Trophoblast cell (in vitro differentiated cells and primary cell): ENCODE measurements at regions not wholly inside any gene's neighbourhood (a gene's known extent, or its start where the extent isn't known, plus 50 kb on each side); places are given as distances from the start of the nearest gene placed in this dataset.

ENCODE experiments used
- DNase-seq, 2 donors: peaks; one replicate each; pipeline ENCODE4 v3.0.0-alpha.2; 2016
- H2AFZ ChIP-seq: 2 replicates; pipeline ENCODE4 v1.6.1; 2013; ENCODE audit warnings: low read length, moderate library complexity, mild to moderate bottlenecking; ENCODE audit not compliant: insufficient read depth, poor library complexity
- H2AK5ac ChIP-seq: 2 replicates; pipeline ENCODE4 v1.6.1; 2013; ENCODE audit warnings: mild to moderate bottlenecking, low read length
- H2BK120ac ChIP-seq: 2 replicates; pipeline ENCODE4 v1.6.1; 2013; ENCODE audit warnings: low read length, mild to moderate bottlenecking, moderate library complexity; ENCODE audit not compliant: insufficient read depth, poor library complexity
- H2BK12ac ChIP-seq: 2 replicates; pipeline ENCODE4 v1.6.1; 2013; ENCODE audit warnings: mild to moderate bottlenecking, low read length, moderate library complexity
- H2BK5ac ChIP-seq: 2 replicates; pipeline ENCODE4 v1.6.1; 2013; ENCODE audit warnings: low read length, low read depth, moderate library complexity, mild to moderate bottlenecking; ENCODE audit not compliant: poor library complexity
- H3K14ac ChIP-seq: 2 replicates; pipeline ENCODE4 v1.6.1; 2013; ENCODE audit warnings: mild to moderate bottlenecking, low read length
- H3K18ac ChIP-seq: 2 replicates; pipeline ENCODE4 v1.6.1; 2013; ENCODE audit warnings: mild to moderate bottlenecking, low read length
- H3K23ac ChIP-seq: 2 replicates; pipeline ENCODE4 v1.6.1; 2013; ENCODE audit warnings: low read length
- H3K27ac ChIP-seq: 2 replicates; pipeline ENCODE4 v1.5.1; 2013; ENCODE audit warnings: low read depth, mild to moderate bottlenecking, inconsistent platforms, low read length, moderate library complexity
- H3K27me3 ChIP-seq: 2 replicates; pipeline ENCODE4 v1.6.1; 2013; ENCODE audit warnings: inconsistent platforms, mild to moderate bottlenecking, low read length, moderate library complexity; ENCODE audit not compliant: insufficient read depth
- H3K36me3 ChIP-seq, 2 experiments: 1 replicate in 1 of 2; 2 replicates in 1 of 2; pipeline ENCODE4 v1.6.1; 2013; ENCODE audit warnings: low read length in 2 of 2, mild to moderate bottlenecking in 2 of 2, moderate library complexity in 1 of 2; ENCODE audit not compliant: insufficient read depth in 2 of 2, control insufficient read depth in 1 of 2
- H3K4ac ChIP-seq: 2 replicates; pipeline ENCODE4 v1.6.1; 2013; ENCODE audit warnings: low read depth, mild to moderate bottlenecking, low read length, moderate library complexity
- H3K4me1 ChIP-seq, 2 experiments: 1 replicate in 1 of 2; 2 replicates in 1 of 2; pipeline ENCODE4 v1.6.1; 2013; ENCODE audit warnings: low read length in 2 of 2, mild to moderate bottlenecking in 2 of 2, moderate library complexity in 1 of 2; ENCODE audit not compliant: insufficient read depth in 2 of 2, control insufficient read depth in 1 of 2
- H3K4me2 ChIP-seq: 2 replicates; pipeline ENCODE4 v1.6.1; 2013; ENCODE audit warnings: inconsistent platforms, mild to moderate bottlenecking, low read length, moderate library complexity
- H3K4me3 ChIP-seq: 2 replicates; pipeline ENCODE4 v1.5.1; 2013; ENCODE audit warnings: mild to moderate bottlenecking, low read depth, low read length, inconsistent platforms
- H3K79me1 ChIP-seq: one replicate; pipeline ENCODE4 v1.6.1; 2013; ENCODE audit warnings: low read length
- H3K79me2 ChIP-seq: 2 replicates; pipeline ENCODE4 v1.6.1; 2013; ENCODE audit warnings: low read length, mild to moderate bottlenecking; ENCODE audit not compliant: control insufficient read depth, insufficient read depth, poor library complexity
- H3K9ac ChIP-seq: 2 replicates; pipeline ENCODE4 v1.6.1; 2013; ENCODE audit warnings: mild to moderate bottlenecking, low read length
- H3K9me3 ChIP-seq: 2 replicates; pipeline ENCODE4 v1.6.1; 2013; ENCODE audit warnings: low read depth, mild to moderate bottlenecking, control low read depth, inconsistent platforms, low read length; ENCODE audit not compliant: insufficient read depth
- H4K12ac ChIP-seq: 2 replicates; pipeline ENCODE4 v1.6.1; 2013; ENCODE audit warnings: low read depth, mild to moderate bottlenecking, low read length, moderate library complexity
- H4K8ac ChIP-seq: 2 replicates; pipeline ENCODE4 v1.6.1; 2013; ENCODE audit warnings: low read depth, mild to moderate bottlenecking, low read length, moderate library complexity
- H4K91ac ChIP-seq: one replicate; pipeline ENCODE4 v1.6.1; 2013; ENCODE audit warnings: low read depth, mild to moderate bottlenecking, low read length, moderate library complexity
- WGBS: extraction: QIAGEN DNeasy Blood & Tissue Kit; methylation state at CpG from one replicate; pipeline ENCODE4 v1.1.7; 2013; ENCODE audit warnings: missing lambda C conversion rate; ENCODE audit not compliant: insufficient read length, insufficient coverage; ENCODE audit errors: extremely low coverage; 5-methylcytosine and 5-hydroxymethylcytosine counted together

DNA sequence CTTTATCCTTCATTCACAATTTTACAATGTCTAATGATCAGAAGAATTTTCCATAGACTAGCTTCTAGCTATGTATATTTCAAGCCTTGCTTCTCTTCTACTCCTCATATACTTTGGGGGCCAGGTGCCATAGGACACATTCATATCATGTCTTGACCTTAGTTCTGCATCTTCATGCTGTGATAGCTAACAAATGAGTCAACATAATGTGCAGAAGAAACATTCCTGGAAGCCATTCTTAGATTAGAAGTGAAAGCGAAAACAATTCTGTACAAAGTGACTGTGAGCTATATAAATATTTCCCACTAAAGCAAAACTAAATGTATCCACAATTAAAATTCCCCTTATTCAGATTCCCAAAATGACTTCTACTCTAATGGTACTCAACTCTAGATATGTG, 320.2 kb upstream of the NREP start:
- Histone ChIP-seq H2AK5ac (no peak overlapping the region), H2BK12ac (no peak overlapping the region), H2BK120ac (no peak overlapping the region), H3K79me1 (no peaks in the 10 kb centered on the region), H3K36me3 (no peaks in the 10 kb centered on the region), H3K23ac (no peak overlapping the region), H3K79me2 (no peaks in the 10 kb centered on the region), H3K4me2 (no peak overlapping the region), H3K18ac (no peak overlapping the region), H3K9ac (no peak overlapping the region), H3K14ac (no peak overlapping the region), H3K4me3 (no peak overlapping the region), H2AFZ (no peak overlapping the region), H3K4ac (no peak overlapping the region), H4K8ac (no peak overlapping the region), H3K4me1 (no peaks in the 10 kb centered on the region), H2BK5ac (no peak overlapping the region), H3K9me3 (no peaks in the 10 kb centered on the region), H4K12ac (no peak overlapping the region), H4K91ac (no peak overlapping the region), H3K27me3 (no peaks in the 10 kb centered on the region), H3K27ac (no peak overlapping the region)
- peak in 1 of 2 donors; percentile 46 for DNase-seq
- no CpG with 5 or more reads among the region's 1 CpG for WGBS

GRCh38 chr5:112070022-112070421, 313.0 kb upstream of the NREP start:
- Histone ChIP-seq H2AK5ac (no peak overlapping the region), H2BK12ac (no peak overlapping the region), H2BK5ac (no peak overlapping the region), H3K79me1 (no peaks in the 10 kb centered on the region), H3K9me3 (no peaks in the 10 kb centered on the region), H3K23ac (no peak overlapping the region), H3K79me2 (no peaks in the 10 kb centered on the region), H4K8ac (no peak overlapping the region), H3K14ac (no peak overlapping the region), H3K36me3 (no peaks in the 10 kb centered on the region), H2BK120ac (no peak overlapping the region), H2AFZ (no peak overlapping the region), H3K4ac (no peak overlapping the region), H3K27me3 (no peaks in the 10 kb centered on the region), H4K12ac (no peak overlapping the region), H3K9ac (no peak overlapping the region), H3K27ac (no peak overlapping the region), H3K4me3 (no peak overlapping the region), H3K18ac (no peak overlapping the region), H4K91ac (no peak overlapping the region), H3K4me2 (no peak overlapping the region), H3K4me1 (no peaks in the 10 kb centered on the region)
- no CpG with 5 or more reads among the region's 1 CpG for WGBS
- no peak for DNase-seq

GRCh38 chr5:112069329-112069728, 312.3 kb upstream of the NREP start:
- no peak overlapping the region for H2AK5ac ChIP-seq
- H4K8ac ChIP-seq = no peak overlapping the region
- no peak overlapping the region for H4K12ac ChIP-seq
- H3K9ac ChIP-seq = no peak overlapping the region
- H3K79me2 ChIP-seq = no peaks in the 10 kb centered on the region
- no peak overlapping the region for H3K27ac ChIP-seq
- no peak overlapping the region for H3K14ac ChIP-seq
- H3K23ac ChIP-seq = no peak overlapping the region
- no peaks in the 10 kb centered on the region for H3K9me3 ChIP-seq
- no peak for DNase-seq
- H3K18ac ChIP-seq = no peak overlapping the region
- no peak overlapping the region for H3K4me3 ChIP-seq
- no peaks in the 10 kb centered on the region for H3K27me3 ChIP-seq
- WGBS = no CpG with 5 or more reads among the region's 3 CpGs
- no peak overlapping the region for H3K4me2 ChIP-seq
- no peaks in the 10 kb centered on the region for H3K4me1 ChIP-seq
- H2BK120ac ChIP-seq = no peak overlapping the region
- H3K79me1 ChIP-seq = no peaks in the 10 kb centered on the region
- H2BK5ac ChIP-seq = no peak overlapping the region
- H4K91ac ChIP-seq = no peak overlapping the region
- H2BK12ac ChIP-seq = no peak overlapping the region
- H2AFZ ChIP-seq = no peak overlapping the region
- no peak overlapping the region for H3K4ac ChIP-seq
- no peaks in the 10 kb centered on the region for H3K36me3 ChIP-seq

DNA sequence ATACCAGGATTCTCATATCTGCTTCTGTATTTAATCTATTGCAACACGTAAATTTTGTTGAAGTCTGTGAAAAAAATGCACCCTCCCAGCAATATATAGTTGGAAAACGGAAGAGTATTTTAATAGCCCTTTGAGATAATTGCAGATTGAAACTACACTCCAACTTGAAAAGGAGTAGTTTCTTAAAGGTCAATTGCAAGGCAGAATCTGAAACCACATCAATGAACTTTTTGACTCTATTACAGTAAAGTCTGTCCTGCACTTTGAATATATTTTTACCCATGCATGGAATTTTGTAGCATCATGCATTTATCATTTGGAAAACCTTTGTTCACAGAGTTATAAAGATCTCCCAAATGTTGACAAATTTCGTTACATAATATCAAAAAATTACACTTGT, 311.6 kb upstream of the NREP start:
- no peaks in the 10 kb centered on the region for H3K36me3 ChIP-seq
- H4K8ac ChIP-seq = no peak overlapping the region
- H2AK5ac ChIP-seq = no peak overlapping the region
- no peak overlapping the region for H3K4ac ChIP-seq
- no peaks in the 10 kb centered on the region for H3K27me3 ChIP-seq
- H3K4me2 ChIP-seq = no peak overlapping the region
- no peak overlapping the region for H2BK12ac ChIP-seq
- no peak overlapping the region for H2BK120ac ChIP-seq
- H3K79me2 ChIP-seq = no peaks in the 10 kb centered on the region
- H3K14ac ChIP-seq = no peak overlapping the region
- WGBS = no CpG with 5 or more reads among the region's 3 CpGs
- H3K4me3 ChIP-seq = no peak overlapping the region
- H4K12ac ChIP-seq = no peak overlapping the region
- no peak overlapping the region for H4K91ac ChIP-seq
- DNase-seq = no peak
- H3K79me1 ChIP-seq = no peaks in the 10 kb centered on the region
- H2BK5ac ChIP-seq = no peak overlapping the region
- H3K9ac ChIP-seq = no peak overlapping the region
- no peak overlapping the region for H2AFZ ChIP-seq
- H3K27ac ChIP-seq = no peak overlapping the region
- no peak overlapping the region for H3K18ac ChIP-seq
- H3K9me3 ChIP-seq = no peaks in the 10 kb centered on the region
- no peaks in the 10 kb centered on the region for H3K4me1 ChIP-seq
- H3K23ac ChIP-seq = no peak overlapping the region

- Histone ChIP-seq H2BK5ac (no peak overlapping the region), H3K27ac (no peak overlapping the region), H4K12ac (no peak overlapping the region), H2BK12ac (no peak overlapping the region), H3K18ac (no peak overlapping the region), H3K36me3 (no peaks in the 10 kb centered on the region), H3K4ac (no peak overlapping the region), H4K91ac (no peak overlapping the region), H3K4me1 (no peaks in the 10 kb centered on the region), H3K9ac (no peak overlapping the region), H2AFZ (no peak overlapping the region), H3K4me3 (no peak overlapping the region), H3K4me2 (no peak overlapping the region), H3K27me3 (no peaks in the 10 kb centered on the region), H4K8ac (no peak overlapping the region), H2AK5ac (no peak overlapping the region), H3K23ac (no peak overlapping the region), H2BK120ac (no peak overlapping the region), H3K79me2 (no peaks in the 10 kb centered on the region), H3K9me3 (no peaks in the 10 kb centered on the region), H3K14ac (no peak overlapping the region), H3K79me1 (no peaks in the 10 kb centered on the region)
- no peak for DNase-seq
Measured at GRCh38 chr5:112065781-112066180, 308.8 kb upstream of the NREP start.
